HG03175 (cell line): ENCODE measurements at regions not wholly inside any gene's neighbourhood (a gene's known extent, or its start where the extent isn't known, plus 50 kb on each side); places are given as distances from the start of the nearest gene placed in this dataset.
A peak's percentile ranks its signal among the peaks of the same experiment; 100 is the strongest.
"Not testable (repeated sequence)": the region's sequence is repeated elsewhere in the genome, so short reads cannot be mapped to it uniquely, and the experiment has no call there.

Source experiments
- ATAC-seq: cut with Tn5 transposase; IDR thresholded peaks from one replicate; pipeline ENCODE4 v1.9.1; 2021; ENCODE audit warnings: mild to moderate bottlenecking, moderate library complexity; ENCODE audit not compliant: unreplicated experiment

DNA sequence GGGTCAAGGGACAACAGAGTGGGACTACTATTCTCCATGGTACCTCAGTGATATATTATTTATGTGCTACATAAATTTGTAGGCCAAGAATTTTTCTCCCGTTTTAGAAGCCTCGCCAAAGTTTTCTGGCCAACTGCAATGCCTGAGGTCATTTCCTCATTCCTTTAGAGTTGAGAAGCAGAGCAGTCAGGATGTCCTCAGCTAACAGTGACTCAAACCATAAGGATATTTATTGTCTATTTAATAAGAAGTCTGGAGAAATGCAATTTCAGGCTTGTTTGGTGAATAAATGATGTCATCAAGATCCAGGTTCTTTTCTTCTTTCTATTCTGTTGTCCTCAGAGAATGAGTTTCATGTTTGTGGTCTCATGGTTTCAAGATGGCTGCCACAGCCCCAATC is 91.0 kb downstream of the ADCYAP1 start:
- no peak for ATAC-seq

DNA sequence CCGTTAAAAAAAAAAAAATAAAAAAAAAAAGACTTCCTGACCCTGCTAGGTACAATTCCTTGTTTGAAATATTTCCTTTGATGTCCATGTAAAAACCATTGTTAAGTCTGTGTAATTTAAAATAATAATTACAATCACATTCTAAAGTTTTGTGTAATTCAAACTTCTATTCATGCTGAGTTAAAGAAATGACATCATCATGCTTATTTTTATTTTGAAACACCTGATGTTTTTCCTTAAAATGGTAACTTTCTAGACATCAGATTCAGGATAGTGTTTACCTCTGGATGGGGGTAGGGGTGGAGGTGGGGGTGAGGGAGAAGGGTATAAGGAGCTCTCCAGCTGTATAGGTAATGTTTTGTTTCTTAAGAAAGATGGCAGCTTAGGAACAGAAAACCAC is 92.8 kb downstream of the ADCYAP1 start:
- ATAC-seq: no peak

GRCh38 chr18:998936-999335 is 94.3 kb downstream of the ADCYAP1 start:
- no peak for ATAC-seq

DNA sequence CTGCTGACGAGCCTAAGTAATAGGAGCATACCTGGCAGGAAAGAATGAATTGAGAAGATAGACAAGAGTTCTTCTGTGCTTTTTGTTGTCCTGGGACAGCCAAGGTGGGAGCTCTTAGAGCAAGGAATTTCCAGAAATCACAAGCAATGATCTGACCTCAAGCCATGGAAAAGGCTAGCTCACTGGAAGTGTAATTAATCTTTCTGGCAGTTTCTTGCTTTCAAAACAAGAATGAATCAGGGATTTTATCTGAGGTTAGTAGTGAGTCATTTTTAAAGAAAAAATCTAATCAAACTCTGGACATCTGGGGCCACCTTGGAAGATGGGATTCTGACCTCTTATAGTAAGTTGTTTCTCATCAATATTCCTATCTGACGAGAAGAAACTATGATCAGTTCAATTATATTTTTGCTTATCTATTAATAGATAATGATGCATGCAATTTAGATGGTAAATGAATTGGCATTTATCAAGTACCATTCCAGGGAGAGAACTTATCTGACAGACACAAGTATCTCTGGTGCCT is 98.0 kb downstream of the ADCYAP1 start:
- no peak for ATAC-seq

DNA sequence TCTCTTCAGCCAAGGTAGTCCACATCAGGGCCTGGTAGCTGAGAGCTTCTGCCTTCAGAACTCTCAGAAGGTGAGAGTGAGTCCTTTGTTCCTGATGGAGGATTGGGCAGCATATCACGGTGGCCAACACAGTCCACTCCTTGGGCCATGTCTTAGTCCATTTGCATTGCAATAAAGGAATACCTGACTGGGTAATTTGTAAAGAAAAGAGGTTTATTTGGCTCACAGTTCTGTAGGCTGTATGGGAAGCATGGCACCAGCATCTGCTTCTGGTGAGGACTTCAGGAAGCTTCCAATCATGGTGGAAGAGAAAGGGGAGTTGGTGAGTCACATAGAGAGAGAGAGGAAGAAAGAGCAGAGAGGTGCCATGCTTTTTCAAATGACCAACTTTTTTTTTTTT is 98.8 kb downstream of the ADCYAP1 start:
- no peak for ATAC-seq

DNA sequence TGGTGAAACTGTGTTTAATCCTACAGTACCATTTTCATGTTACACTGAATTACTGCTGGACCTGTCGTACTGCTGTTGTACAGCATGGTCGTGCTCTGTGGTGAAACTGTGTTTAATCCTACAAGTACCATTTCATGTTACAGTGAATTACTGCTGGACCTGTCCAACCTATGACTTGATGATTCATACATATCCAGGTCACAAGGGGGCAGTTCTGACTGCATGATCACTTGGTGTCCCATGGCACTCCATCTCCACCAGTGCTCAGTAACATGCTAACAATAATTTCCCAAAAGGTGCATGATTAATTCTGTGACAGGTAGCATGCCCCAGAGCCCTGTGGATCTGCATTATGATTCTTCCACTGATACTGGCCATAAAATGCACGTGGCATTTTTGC is 101.6 kb downstream of the ADCYAP1 start:
- ATAC-seq: no peak

- no peak for ATAC-seq
Measured at GRCh38 chr18:1006965-1007364, 102.3 kb downstream of the ADCYAP1 start.

GRCh38 chr18:1011349-1011748 is 106.7 kb downstream of the ADCYAP1 start:
- ATAC-seq: no peak

- ATAC-seq: peak; percentile 43
Measured at GRCh38 chr18:1012775-1013174, 108.1 kb downstream of the ADCYAP1 start.

GRCh38 chr18:1013951-1014350 is 109.3 kb downstream of the ADCYAP1 start:
- no peak for ATAC-seq

DNA sequence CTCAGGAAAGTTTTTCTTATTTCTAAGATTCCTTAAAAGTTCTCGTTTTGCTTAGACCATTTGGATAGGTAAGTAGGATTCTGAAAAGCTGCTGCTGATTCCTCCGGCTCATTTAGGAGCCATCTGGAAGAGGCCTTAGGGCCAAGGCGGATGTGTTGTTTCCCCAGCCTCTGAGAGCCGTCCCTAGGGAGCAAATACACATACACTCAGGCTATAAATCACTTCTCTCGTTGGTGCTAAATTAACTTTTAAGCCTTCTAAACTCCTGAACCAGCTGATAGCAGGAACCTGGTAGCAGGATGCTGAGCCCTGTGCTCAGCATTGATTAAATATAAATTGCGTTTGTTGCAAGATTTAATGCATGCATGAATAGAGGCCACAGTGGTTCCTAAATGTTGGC is 109.8 kb downstream of the ADCYAP1 start:
- no peak for ATAC-seq

DNA sequence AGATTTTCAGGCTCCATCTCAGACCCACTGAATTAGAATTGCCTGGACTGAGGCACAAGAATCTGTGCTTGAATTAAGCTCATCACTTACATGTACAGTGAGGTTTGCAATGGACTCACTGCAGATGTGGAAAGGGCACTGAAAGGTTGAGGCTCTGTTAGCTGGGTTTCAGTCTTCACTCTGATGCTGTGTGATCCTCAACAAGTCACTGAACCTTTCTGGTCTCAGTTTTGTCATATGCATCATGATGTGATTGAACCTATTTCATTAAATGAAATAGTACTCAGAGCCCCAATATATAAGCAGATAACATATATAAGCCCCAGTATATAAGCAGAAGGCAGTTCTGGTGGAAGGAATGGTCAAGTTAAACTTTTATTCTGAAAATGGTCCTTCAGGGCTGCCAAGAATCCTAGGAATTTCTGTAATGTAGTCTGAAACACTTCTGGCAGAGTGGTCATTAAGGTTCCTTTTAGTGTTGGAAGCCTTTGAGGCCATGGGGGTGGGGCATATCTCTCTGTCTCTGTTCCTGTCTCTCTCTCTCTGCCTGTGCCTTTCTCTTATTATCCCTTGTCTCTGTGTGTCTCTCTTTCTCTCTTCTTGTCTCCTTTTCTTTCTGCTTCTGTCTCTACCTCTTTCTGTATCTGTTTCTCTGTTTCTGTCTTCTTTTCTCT is 110.4 kb downstream of the ADCYAP1 start:
- no peak for ATAC-seq

DNA sequence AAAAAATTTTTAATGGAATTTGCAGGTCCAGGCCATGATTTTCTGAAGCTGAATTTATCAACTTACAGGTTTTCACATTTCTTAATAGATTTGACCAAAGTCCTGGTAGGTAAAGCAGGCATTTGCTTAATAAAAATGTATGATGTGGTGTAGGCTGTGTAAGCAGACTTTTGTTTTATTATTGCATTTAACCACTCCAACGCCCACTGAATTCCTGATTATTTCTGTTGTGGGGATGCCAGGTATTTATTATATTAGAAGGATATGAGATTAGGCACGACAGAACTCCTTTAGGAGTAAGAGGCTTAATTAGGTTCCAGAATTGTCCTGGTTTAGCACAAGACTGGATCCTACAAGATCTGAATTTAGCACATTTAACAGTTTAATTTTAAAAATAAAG is 111.1 kb downstream of the ADCYAP1 start:
- no peak for ATAC-seq

GRCh38 chr18:1017227-1018058 is 112.8 kb downstream of the ADCYAP1 start:
- ATAC-seq: no peak

DNA sequence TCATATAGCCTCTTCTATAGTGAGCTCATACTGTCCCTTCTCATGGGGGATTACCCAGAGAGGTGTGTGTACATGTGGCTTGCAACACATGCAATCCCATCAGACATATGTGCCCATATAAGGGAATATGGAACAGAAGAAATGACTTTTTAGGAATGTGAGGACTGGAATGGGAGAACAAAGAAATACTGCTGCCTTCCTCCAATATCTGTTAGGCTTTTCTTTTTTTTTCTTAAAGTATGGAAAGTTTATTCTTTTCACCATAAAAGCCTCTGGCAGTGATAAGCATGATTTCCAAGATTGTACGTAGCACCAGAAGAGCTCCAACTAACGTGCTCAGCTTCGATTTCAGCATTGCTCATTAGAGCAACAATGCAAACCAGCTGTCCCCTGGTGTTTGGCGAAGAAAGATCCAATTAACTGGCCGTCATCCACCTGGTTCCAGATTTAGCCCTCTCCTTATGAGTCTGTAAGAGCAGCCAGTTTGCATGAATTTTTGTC is 113.6 kb downstream of the ADCYAP1 start:
- no peak for ATAC-seq

GRCh38 chr18:1019191-1019590 is 114.5 kb downstream of the ADCYAP1 start:
- no peak for ATAC-seq

DNA sequence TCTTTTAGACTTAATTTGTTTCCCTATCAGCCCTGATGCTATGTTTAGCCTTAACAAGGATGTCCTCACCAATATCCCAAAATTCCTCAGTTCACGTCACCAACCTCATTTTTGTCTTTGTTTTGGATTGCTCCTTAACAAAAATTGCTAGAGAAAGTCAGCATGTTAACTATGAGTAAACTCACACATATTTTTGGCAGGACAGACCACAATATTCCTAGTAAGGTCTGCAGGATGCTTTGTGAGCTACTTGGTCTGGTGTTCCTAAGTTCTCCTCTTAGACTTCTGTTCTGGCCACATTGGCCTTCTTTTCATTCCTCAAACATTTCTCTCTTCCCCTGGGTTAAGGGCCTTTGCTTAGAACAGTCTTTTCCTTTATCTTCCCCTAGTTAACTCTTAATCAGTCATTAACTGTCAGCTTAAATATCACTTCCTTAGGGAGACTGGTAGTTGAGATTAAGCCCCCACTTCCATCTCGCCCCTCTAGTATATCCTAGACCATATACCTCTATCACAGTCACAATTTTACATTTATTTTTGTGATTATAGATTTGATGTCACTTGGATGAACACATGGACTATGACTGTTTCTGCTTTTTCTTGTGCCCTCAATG is 116.2 kb downstream of the ADCYAP1 start:
- no peak for ATAC-seq

GRCh38 chr18:1026930-1027329 is 122.3 kb downstream of the ADCYAP1 start:
- ATAC-seq: no peak

- not testable (repeated sequence) for ATAC-seq
Measured at GRCh38 chr18:1033092-1033491, 128.4 kb downstream of the ADCYAP1 start.

DNA sequence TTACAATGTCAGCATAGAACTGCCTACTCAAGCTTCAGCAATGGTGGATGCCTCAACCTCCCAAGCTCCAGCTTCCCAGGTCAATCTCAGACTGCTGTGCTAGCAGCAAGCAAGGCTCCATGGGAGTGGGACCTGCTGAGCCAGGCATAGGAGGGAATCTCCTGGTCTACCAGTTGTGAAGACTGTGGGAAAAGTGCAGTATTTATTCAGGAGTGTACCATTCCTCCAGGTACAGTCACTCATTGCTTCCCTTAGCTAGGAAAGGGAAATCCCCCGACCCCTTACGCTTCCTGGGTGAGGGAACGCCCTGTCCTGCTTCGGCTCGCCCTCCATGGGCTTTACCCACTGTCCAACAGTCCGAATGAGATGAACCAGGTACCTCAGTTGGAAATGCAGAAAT is 130.3 kb downstream of the ADCYAP1 start:
- no peak for ATAC-seq

- no peak for ATAC-seq
Measured at GRCh38 chr18:1036926-1037325, 132.3 kb downstream of the ADCYAP1 start.

- no peak for ATAC-seq
Measured at GRCh38 chr18:1037776-1038175, 133.1 kb downstream of the ADCYAP1 start.
